ENCODE measurements at regions not wholly inside any gene's neighbourhood (a gene's known extent, or its start where the extent isn't known, plus 50 kb on each side); places are given as distances from the start of the nearest gene placed in this dataset.

DNA sequence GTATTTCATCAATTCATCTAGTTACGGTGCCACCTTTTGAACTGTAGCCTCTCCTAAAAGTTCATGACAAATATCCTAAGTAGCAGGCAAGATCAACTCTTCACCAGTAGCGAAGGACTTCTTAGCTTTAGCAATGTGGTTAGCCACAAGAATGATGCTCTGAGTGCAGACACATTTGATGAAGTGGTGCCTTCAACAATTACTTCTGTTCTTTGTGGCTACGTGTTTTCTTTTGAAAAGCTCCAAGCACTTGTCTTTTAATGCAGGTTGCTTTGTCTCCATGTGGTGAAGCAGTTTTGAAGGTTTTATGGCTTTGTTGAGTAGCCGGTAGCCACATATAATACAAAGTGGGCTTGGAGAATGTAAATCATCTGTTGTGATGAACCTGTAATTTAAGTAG, 194.7 kb downstream of the B3GLCT start (continued):
- no peak for TF ChIP-seq TEAD4 (IDR thresholded peaks at IDR 0.05; ENCODE audit: low read depth, low read length)
- TF ChIP-seq SUZ12 (IDR thresholded peaks at IDR 0.05; ENCODE audit: low read length) = no peak
